BJ (cell line): ENCODE measurements at regions not wholly inside any gene's neighbourhood (a gene's known extent, or its start where the extent isn't known, plus 50 kb on each side); places are given as distances from the start of the nearest gene placed in this dataset.

Experiments
- CTCF ChIA-PET: fragments of 350-600 bp; formaldehyde crosslinking; extraction: SDS; loops from one replicate; lab custom pipeline; 2021; ENCODE audit warnings: antibody characterized with exemption, inconsistent platforms; lab: Yijun Ruan, JAX
- POLR2A ChIA-PET: fragments of 300-600 bp; sonication (Branson Sonifier 250); formaldehyde crosslinking; extraction: SDS; loops from one replicate; lab custom pipeline; 2021; ENCODE audit warnings: antibody characterized with exemption; lab: Charles Lee
- DNase-seq: peaks from one replicate; pipeline ENCODE4 v3.0.0-alpha.2; 2011; ENCODE audit warnings: low read depth
- H3K27me3 ChIP-seq: 2 replicates; pipeline ENCODE4 v1.6.0; 2011; ENCODE audit warnings: low read length; ENCODE audit not compliant: control insufficient read depth, insufficient read depth
- H3K36me3 ChIP-seq: 2 replicates; pipeline ENCODE4 v1.5.1; 2011; ENCODE audit warnings: low read length; ENCODE audit not compliant: control insufficient read depth, insufficient read depth
- H3K4me3 ChIP-seq: 2 replicates; pipeline ENCODE4 v1.5.1; 2011; ENCODE audit warnings: low read depth, mild to moderate bottlenecking, control low read depth, low read length
- CTCF ChIP-seq: IDR thresholded peaks from 2 replicates; pipeline ENCODE4 v1.5.1; 2011; ENCODE audit warnings: low read depth, mild to moderate bottlenecking, control low read depth, inconsistent platforms, low read length, moderate library complexity; ENCODE audit not compliant: insufficient read depth

GRCh38 chr3:111428301-111428700 lies 113.7 kb upstream of the CD96 start:
- CTCF ChIA-PET = no interaction called here
- no peak overlapping the region for H3K4me3 ChIP-seq
- H3K27me3 ChIP-seq = 0 out of 2 replicates have a peak, but pooled peaks cover 1% of the 10 kb centered on the region
- H3K36me3 ChIP-seq = no peaks in the 10 kb centered on the region
- TF ChIP-seq CTCF = no peak
- POLR2A ChIA-PET = no interaction called here
- no peak for DNase-seq

- CTCF ChIA-PET = no interaction called here
- TF ChIP-seq CTCF = no peak
- Histone ChIP-seq H3K36me3 (no peaks in the 10 kb centered on the region), H3K27me3 (no peaks in the 10 kb centered on the region), H3K4me3 (no peak overlapping the region)
- POLR2A ChIA-PET = no interaction called here
- no peak for DNase-seq
These were observed 106.9 kb upstream of the CD96 start for GRCh38 chr3:111434941-111435622.

- H3K36me3 ChIP-seq = no peaks in the 10 kb centered on the region
- TF ChIP-seq CTCF = no peak
- CTCF ChIA-PET = no interaction called here
- H3K4me3 ChIP-seq = no peak overlapping the region
- DNase-seq = no peak
- POLR2A ChIA-PET = no interaction called here
- H3K27me3 ChIP-seq = no peaks in the 10 kb centered on the region
These were observed 103.7 kb upstream of the CD96 start for GRCh38 chr3:111438283-111438682.

GRCh38 chr3:111454551-111454950 lies 87.4 kb upstream of the CD96 start:
- no peaks in the 10 kb centered on the region for H3K27me3 ChIP-seq
- no peak for TF ChIP-seq CTCF
- DNase-seq = no peak
- ChIA-PET CTCF (interaction anchor here (0.5 kb wide), 1 partner anchor 23 kb away, joined by 3 read pairs; no protein-coding TSS in a partner anchor), POLR2A (no interaction called here)
- no peak overlapping the region for H3K4me3 ChIP-seq
- no peaks in the 10 kb centered on the region for H3K36me3 ChIP-seq

- ChIA-PET CTCF (no interaction called here), POLR2A (no interaction called here)
- DNase-seq = no peak
- H3K4me3 ChIP-seq = no peak overlapping the region
- no peaks in the 10 kb centered on the region for H3K27me3 ChIP-seq
- no peak for TF ChIP-seq CTCF
- H3K36me3 ChIP-seq = no peaks in the 10 kb centered on the region
These were observed 76.8 kb upstream of the CD96 start for GRCh38 chr3:111465081-111465670.
